Mucosa of descending colon (tissue), 3 donors: ENCODE measurements at regions not wholly inside any gene's neighbourhood (a gene's known extent, or its start where the extent isn't known, plus 50 kb on each side); places are given as distances from the start of the nearest gene placed in this dataset.

Experiments
- ATAC-seq: fragments of 200-7000 bp; cut with Tn5 transposase; one replicate; pipeline ENCODE4 v1.9.1; 2020; ENCODE audit warnings: mild to moderate bottlenecking, moderate library complexity
- DNase-seq, 3 donors: peaks; one replicate each; pipeline ENCODE4 v3.0.0-alpha.2; 2020
- H3K36me3 ChIP-seq: fragments of 200-600 bp; one replicate; pipeline ENCODE4 v1.8.0; 2021; ENCODE audit warnings: low read depth, mild to moderate bottlenecking
- H3K4me1 ChIP-seq: fragments of 200-600 bp; one replicate; pipeline ENCODE4 v1.8.0; 2021; ENCODE audit warnings: low read depth, mild to moderate bottlenecking
- H3K4me3 ChIP-seq: fragments of 200-600 bp; one replicate; pipeline ENCODE4 v1.8.0; 2021; ENCODE audit warnings: mild to moderate bottlenecking
- H3K9me3 ChIP-seq: fragments of 200-600 bp; one replicate; pipeline ENCODE4 v1.8.0; 2021; ENCODE audit warnings: mild to moderate bottlenecking
- intact Hi-C, 2 donors: fragments of 100-400 bp; cut with DNase I in 1 of 2; cut with micrococcal nuclease in 1 of 2; formaldehyde crosslinking; loops; one replicate each; pipeline versions ENCODE4 v1.11.0 to v1.11.1; 2022; cut with DNase I, micrococcal nuclease
- TF ChIP-seq, protein P1 (sequence below): fragments of 200-600 bp; IDR thresholded peaks from one replicate; pipeline ENCODE4 v1.8.0; 2022; ENCODE audit warnings: antibody characterized with exemption, mild to moderate bottlenecking
- donor health status: DM: no; HTN: no; CAD: no; lungs with moderate emphysema.
- donor health status: DM: no; HTN: no; CAD: no.
- donor health status: DM: no; HTN: yes; CAD: no.

DNA sequence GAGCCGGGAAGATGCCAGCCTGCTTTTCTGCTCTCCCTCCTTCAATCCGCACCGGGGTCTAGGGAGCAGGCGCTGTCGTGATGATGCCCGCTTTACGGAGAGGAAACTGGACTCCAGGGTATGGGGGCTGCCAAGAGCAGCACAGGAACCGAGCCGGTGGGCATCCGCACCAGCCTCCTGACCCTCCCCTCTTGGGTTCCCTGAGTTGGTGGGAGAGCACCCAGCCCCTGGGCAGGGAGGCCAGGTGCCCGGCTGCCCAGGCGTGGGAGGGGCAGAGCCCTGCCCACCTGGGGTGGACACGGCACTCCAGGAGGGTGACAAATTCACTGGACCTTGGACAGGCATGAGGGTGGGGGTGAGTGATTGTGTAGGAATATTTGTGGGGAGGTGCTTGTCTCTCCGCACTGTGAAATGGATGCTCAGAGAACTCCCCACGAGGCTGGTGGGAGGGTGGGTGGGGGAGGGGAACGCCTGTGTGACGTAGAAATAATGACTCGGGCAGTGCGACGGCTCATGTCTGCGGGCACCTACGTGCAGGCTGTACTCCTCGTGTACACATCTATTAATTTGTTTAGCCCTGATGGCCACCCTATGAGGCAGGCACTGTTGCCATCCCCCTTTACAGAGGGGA is 173.4 kb downstream of the BMP7 start:
- TF ChIP-seq, protein P1, sequence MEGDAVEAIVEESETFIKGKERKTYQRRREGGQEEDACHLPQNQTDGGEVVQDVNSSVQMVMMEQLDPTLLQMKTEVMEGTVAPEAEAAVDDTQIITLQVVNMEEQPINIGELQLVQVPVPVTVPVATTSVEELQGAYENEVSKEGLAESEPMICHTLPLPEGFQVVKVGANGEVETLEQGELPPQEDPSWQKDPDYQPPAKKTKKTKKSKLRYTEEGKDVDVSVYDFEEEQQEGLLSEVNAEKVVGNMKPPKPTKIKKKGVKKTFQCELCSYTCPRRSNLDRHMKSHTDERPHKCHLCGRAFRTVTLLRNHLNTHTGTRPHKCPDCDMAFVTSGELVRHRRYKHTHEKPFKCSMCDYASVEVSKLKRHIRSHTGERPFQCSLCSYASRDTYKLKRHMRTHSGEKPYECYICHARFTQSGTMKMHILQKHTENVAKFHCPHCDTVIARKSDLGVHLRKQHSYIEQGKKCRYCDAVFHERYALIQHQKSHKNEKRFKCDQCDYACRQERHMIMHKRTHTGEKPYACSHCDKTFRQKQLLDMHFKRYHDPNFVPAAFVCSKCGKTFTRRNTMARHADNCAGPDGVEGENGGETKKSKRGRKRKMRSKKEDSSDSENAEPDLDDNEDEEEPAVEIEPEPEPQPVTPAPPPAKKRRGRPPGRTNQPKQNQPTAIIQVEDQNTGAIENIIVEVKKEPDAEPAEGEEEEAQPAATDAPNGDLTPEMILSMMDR, result no peak
- H3K36me3 ChIP-seq, result no peaks in the 10 kb centered on the region
- DNase-seq (no peak), ATAC-seq (no peak)
- no peak overlapping the region for H3K4me3 ChIP-seq
- no peaks in the 10 kb centered on the region for H3K4me1 ChIP-seq
- H3K9me3 ChIP-seq, result no peaks in the 10 kb centered on the region
- intact Hi-C loops, result loop anchor here in 1 of 2 donors (5.0 kb wide), 1 partner anchor 249 kb away; no protein-coding TSS in a partner anchor

GRCh38 chr20:57093766-57094165 is 172.7 kb downstream of the BMP7 start:
- H3K4me3 ChIP-seq, result no peak overlapping the region
- DNase-seq (no peak), ATAC-seq (no peak)
- H3K9me3 ChIP-seq, result no peaks in the 10 kb centered on the region
- H3K4me1 ChIP-seq, result no peaks in the 10 kb centered on the region
- intact Hi-C loops, result loop anchor here in 1 of 2 donors (5.0 kb wide), 1 partner anchor 249 kb away; no protein-coding TSS in a partner anchor
- TF ChIP-seq, protein P1, result no peak
- H3K36me3 ChIP-seq, result no peaks in the 10 kb centered on the region

DNA sequence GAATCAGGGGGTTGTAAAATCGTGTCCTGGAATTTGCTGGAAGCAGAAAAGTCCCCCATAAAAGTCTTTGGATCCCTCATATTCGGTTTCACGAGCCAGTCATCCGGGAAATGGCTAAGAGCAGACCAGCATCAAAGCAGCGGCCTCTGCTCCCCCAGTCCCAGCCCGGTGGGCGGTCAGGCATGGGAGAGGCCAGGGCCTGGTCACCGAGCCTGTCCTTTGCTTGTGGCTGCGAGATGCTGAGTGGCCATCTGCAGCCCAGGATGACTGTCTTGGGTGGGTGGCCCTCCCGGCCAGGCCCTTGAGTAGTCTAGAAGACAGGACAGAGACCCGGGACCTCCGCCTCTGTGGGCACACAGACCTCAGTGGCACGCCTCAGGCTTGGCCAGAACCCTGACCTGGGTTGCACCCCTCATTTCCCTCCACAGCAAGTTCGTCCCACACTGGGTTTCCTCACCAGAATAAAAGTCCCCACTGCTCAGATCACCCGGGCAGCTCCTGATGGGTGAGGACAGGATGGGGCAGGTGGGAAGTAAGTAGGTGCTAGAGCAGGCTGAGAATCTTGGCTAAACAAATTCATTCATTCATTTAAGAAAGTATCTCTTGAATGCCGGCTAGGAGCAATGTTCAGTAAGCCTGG is 172.1 kb downstream of the BMP7 start:
- TF ChIP-seq, protein P1, result no peak
- Histone ChIP-seq H3K4me1 (no peaks in the 10 kb centered on the region), H3K9me3 (no peaks in the 10 kb centered on the region), H3K36me3 (no peaks in the 10 kb centered on the region), H3K4me3 (no peak overlapping the region)
- ATAC-seq, result no peak
- no peak for DNase-seq
- intact Hi-C loops, result loop anchor here in 1 of 2 donors (5.0 kb wide), 1 partner anchor 248 kb away; no protein-coding TSS in a partner anchor

- H3K4me1 ChIP-seq, result no peaks in the 10 kb centered on the region
- no peaks in the 10 kb centered on the region for H3K36me3 ChIP-seq
- no peak for DNase-seq
- TF ChIP-seq, protein P1, result no peak
- intact Hi-C loops, result loop anchor here in 1 of 2 donors (5.0 kb wide), 1 partner anchor 247 kb away; no protein-coding TSS in a partner anchor
- no peak overlapping the region for H3K4me3 ChIP-seq
- no peaks in the 10 kb centered on the region for H3K9me3 ChIP-seq
- no peak for ATAC-seq
Measured at GRCh38 chr20:57094991-57095390, 171.4 kb downstream of the BMP7 start.

GRCh38 chr20:57095426-57095825 is 171.0 kb downstream of the BMP7 start:
- H3K4me1 ChIP-seq, result no peaks in the 10 kb centered on the region
- intact Hi-C loops, result no loop called here

More at GRCh38 chr20:57095426-57095825, 171.0 kb downstream of the BMP7 start:
- Histone ChIP-seq H3K36me3 (no peaks in the 10 kb centered on the region), H3K9me3 (no peaks in the 10 kb centered on the region), H3K4me3 (no peak overlapping the region)
- TF ChIP-seq, protein P1, result no peak
- DNase-seq (no peak), ATAC-seq (no peak)
